Loucy (cell line): ENCODE measurements at regions not wholly inside any gene's neighbourhood (a gene's known extent, or its start where the extent isn't known, plus 50 kb on each side); places are given as distances from the start of the nearest gene placed in this dataset.

Experiments
- H2AFZ ChIP-seq: fragments of 200-600 bp; sonication (generic); 2 replicates; pipeline ENCODE4 v1.6.0; 2016; ENCODE audit warnings: antibody characterized with exemption, mild to moderate bottlenecking, low read length, moderate library complexity
- H3F3A ChIP-seq: fragments of 200-600 bp; 2 replicates; pipeline ENCODE4 v1.6.0; 2016; ENCODE audit warnings: antibody characterized with exemption, low read depth, mild to moderate bottlenecking
- H3K27me3 ChIP-seq: fragments of 200-600 bp; sonication (generic); 2 replicates; pipeline ENCODE4 v1.6.1; 2014; ENCODE audit warnings: low read length, mild to moderate bottlenecking; ENCODE audit not compliant: insufficient read depth, poor library complexity, severe bottlenecking
- H3K36me3 ChIP-seq: fragments of 200-600 bp; sonication (generic); 2 replicates; pipeline ENCODE4 v1.6.1; 2016; ENCODE audit warnings: low read length; ENCODE audit not compliant: insufficient read depth
- H3K4me1 ChIP-seq: fragments of 200-600 bp; sonication (generic); 2 replicates; pipeline ENCODE4 v1.5.1; 2014; ENCODE audit warnings: low read length, mild to moderate bottlenecking; ENCODE audit not compliant: insufficient read depth, poor library complexity, severe bottlenecking
- H3K4me2 ChIP-seq: fragments of 200-600 bp; sonication (generic); 2 replicates; pipeline ENCODE4 v1.6.0; 2014; ENCODE audit warnings: antibody characterized with exemption, low read length, low read depth, mild to moderate bottlenecking; ENCODE audit not compliant: poor library complexity, severe bottlenecking
- H3K4me3 ChIP-seq: fragments of 200-600 bp; sonication (generic); 2 replicates; pipeline ENCODE4 v1.5.1; 2014; ENCODE audit warnings: low read length, mild to moderate bottlenecking, mixed read lengths; ENCODE audit not compliant: poor library complexity, severe bottlenecking
- H3K79me2 ChIP-seq: fragments of 200-600 bp; sonication (generic); 2 replicates; pipeline ENCODE4 v1.6.1; 2014; ENCODE audit warnings: low read length; ENCODE audit not compliant: insufficient read depth
- H3K9ac ChIP-seq: fragments of 200-600 bp; sonication (generic); 2 replicates; pipeline ENCODE4 v1.6.0; 2014; ENCODE audit warnings: mild to moderate bottlenecking, low read depth, low read length, moderate library complexity; ENCODE audit not compliant: poor library complexity, severe bottlenecking
- H3K9me2 ChIP-seq: fragments of 200-600 bp; sonication (generic); replicated peaks from 2 replicates; pipeline ENCODE4 v1.6.1; 2016; ENCODE audit warnings: low read depth, low read length, mixed read lengths
- H3K9me3 ChIP-seq: fragments of 200-600 bp; sonication (generic); 2 replicates; pipeline ENCODE4 v1.6.1; 2014; ENCODE audit warnings: mild to moderate bottlenecking, antibody characterized with exemption, low read length, low read depth; ENCODE audit not compliant: insufficient read depth
- H4K20me1 ChIP-seq: fragments of 200-600 bp; sonication (generic); 2 replicates; pipeline ENCODE4 v1.6.0; 2014; ENCODE audit warnings: antibody characterized with exemption, low read length, mild to moderate bottlenecking; ENCODE audit not compliant: insufficient read depth, poor library complexity, severe bottlenecking
- EZH2phosphoT487 ChIP-seq: fragments of 200-600 bp; IDR thresholded peaks from 2 replicates; pipeline ENCODE4 v1.6.1; 2018; ENCODE audit warnings: antibody characterized with exemption, mild to moderate bottlenecking, moderate library complexity, borderline replicate concordance
- TF ChIP-seq, protein P1 (sequence below): fragments of 200-600 bp; sonication (generic); conservative IDR thresholded peaks from 2 replicates; pipeline ENCODE4 v1.5.1; 2014; ENCODE audit warnings: mild to moderate bottlenecking, antibody characterized with exemption, low read length

DNA sequence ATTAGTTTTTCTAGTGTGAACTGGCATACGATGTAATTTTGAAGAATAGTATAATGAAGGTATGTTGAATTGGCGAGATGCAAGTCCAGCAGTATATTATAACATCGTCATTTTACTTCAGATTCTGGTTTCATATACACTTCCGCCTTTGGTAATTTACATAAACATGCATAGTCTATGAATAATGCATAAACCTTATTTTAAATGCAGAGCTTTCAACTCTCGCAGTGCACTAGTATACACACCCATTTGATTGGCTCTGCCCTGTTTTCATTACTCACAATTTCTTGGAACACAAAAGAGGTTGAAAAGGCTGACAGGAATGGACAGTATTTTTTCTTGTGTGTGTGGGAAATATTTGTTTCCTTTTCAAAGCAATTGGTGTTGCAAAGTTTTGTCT lies 128.9 kb upstream of the CCNH start:
- Histone ChIP-seq H3K27me3 (no peaks in the 10 kb centered on the region), H3K9me2 (no peaks in the 10 kb centered on the region), H3K4me3 (no peak overlapping the region), H3K36me3 (no peaks in the 10 kb centered on the region), H3F3A (no peaks in the 10 kb centered on the region), H3K4me2 (no peak overlapping the region), H3K9ac (no peak overlapping the region), H3K79me2 (no peaks in the 10 kb centered on the region), H3K9me3 (no peaks in the 10 kb centered on the region), H4K20me1 (no peaks in the 10 kb centered on the region), H3K4me1 (no peaks in the 10 kb centered on the region), H2AFZ (no peak overlapping the region)
- TF ChIP-seq, protein P1, sequence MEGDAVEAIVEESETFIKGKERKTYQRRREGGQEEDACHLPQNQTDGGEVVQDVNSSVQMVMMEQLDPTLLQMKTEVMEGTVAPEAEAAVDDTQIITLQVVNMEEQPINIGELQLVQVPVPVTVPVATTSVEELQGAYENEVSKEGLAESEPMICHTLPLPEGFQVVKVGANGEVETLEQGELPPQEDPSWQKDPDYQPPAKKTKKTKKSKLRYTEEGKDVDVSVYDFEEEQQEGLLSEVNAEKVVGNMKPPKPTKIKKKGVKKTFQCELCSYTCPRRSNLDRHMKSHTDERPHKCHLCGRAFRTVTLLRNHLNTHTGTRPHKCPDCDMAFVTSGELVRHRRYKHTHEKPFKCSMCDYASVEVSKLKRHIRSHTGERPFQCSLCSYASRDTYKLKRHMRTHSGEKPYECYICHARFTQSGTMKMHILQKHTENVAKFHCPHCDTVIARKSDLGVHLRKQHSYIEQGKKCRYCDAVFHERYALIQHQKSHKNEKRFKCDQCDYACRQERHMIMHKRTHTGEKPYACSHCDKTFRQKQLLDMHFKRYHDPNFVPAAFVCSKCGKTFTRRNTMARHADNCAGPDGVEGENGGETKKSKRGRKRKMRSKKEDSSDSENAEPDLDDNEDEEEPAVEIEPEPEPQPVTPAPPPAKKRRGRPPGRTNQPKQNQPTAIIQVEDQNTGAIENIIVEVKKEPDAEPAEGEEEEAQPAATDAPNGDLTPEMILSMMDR = no peak
- no peak for TF ChIP-seq EZH2phosphoT487

GRCh38 chr5:87541033-87541432 lies 128.3 kb upstream of the CCNH start:
- Histone ChIP-seq H3K4me1 (no peaks in the 10 kb centered on the region), H2AFZ (no peak overlapping the region), H3K4me2 (no peak overlapping the region), H3K79me2 (no peaks in the 10 kb centered on the region), H3K9me2 (no peaks in the 10 kb centered on the region), H4K20me1 (no peaks in the 10 kb centered on the region), H3K9me3 (no peaks in the 10 kb centered on the region), H3K4me3 (no peak overlapping the region), H3K27me3 (no peaks in the 10 kb centered on the region), H3K36me3 (no peaks in the 10 kb centered on the region), H3K9ac (no peak overlapping the region), H3F3A (no peaks in the 10 kb centered on the region)
- TF ChIP-seq, protein P1 = peak; percentile 37
- no peak for TF ChIP-seq EZH2phosphoT487

GRCh38 chr5:87539839-87540238 lies 127.1 kb upstream of the CCNH start:
- no peaks in the 10 kb centered on the region for H3K36me3 ChIP-seq
- no peaks in the 10 kb centered on the region for H3K9me2 ChIP-seq
- no peak overlapping the region for H3K9ac ChIP-seq
- no peaks in the 10 kb centered on the region for H3K27me3 ChIP-seq
- TF ChIP-seq, protein P1 = peak; percentile 32; the same call in 1 of the 2 replicates
- TF ChIP-seq EZH2phosphoT487 = no peak
- no peak overlapping the region for H3K4me2 ChIP-seq
- no peaks in the 10 kb centered on the region for H4K20me1 ChIP-seq
- no peak overlapping the region for H2AFZ ChIP-seq
- H3K4me3 ChIP-seq = no peak overlapping the region
- no peaks in the 10 kb centered on the region for H3K79me2 ChIP-seq
- H3F3A ChIP-seq = no peaks in the 10 kb centered on the region
- H3K4me1 ChIP-seq = no peaks in the 10 kb centered on the region
- no peaks in the 10 kb centered on the region for H3K9me3 ChIP-seq
